MM.1S (cell line): ENCODE measurements at regions not wholly inside any gene's neighbourhood (a gene's known extent, or its start where the extent isn't known, plus 50 kb on each side); places are given as distances from the start of the nearest gene placed in this dataset.

Experiments
- CTCF ChIP-seq: fragments of 300-600 bp; sonication (generic); IDR thresholded peaks from 2 replicates; pipeline ENCODE4 v1.5.1; 2016; ENCODE audit warnings: antibody characterized with exemption, low read length, mixed read lengths
- EZH2 ChIP-seq: fragments of 300-600 bp; sonication (generic); optimal IDR thresholded peaks from 2 replicates; pipeline ENCODE3; 2017; ENCODE audit warnings: low read depth, mild to moderate bottlenecking, antibody characterized with exemption, low read length, mixed read lengths

GRCh38 chr2:78718473-78718872, 307.0 kb upstream of the REG3G start:
- TF ChIP-seq CTCF (no peak), EZH2 (no peak)
